H1 (cell line): ENCODE measurements at regions not wholly inside any gene's neighbourhood (a gene's known extent, or its start where the extent isn't known, plus 50 kb on each side); places are given as distances from the start of the nearest gene placed in this dataset.

ENCODE experiments used
- CTCF ChIA-PET: fragments of 300-600 bp; sonication (Branson Sonifier 250); formaldehyde crosslinking; loops from one replicate; lab custom pipeline; 2021; ENCODE audit not compliant: partially characterized antibody; lab: Charles Lee
- POLR2A ChIA-PET: fragments of 300-600 bp; sonication (Branson Sonifier 250); formaldehyde crosslinking; loops from one replicate; lab custom pipeline; 2021; ENCODE audit warnings: inconsistent platforms; ENCODE audit not compliant: partially characterized antibody; lab: Charles Lee
- DNase-seq, 2 experiments: peaks; one replicate each; pipeline versions ENCODE4 v3.0.0 to v3.0.0-alpha.2; 2010 to 2022; ENCODE audit warnings: low spot score in 2 of 2, low read depth in 1 of 2, mixed read lengths in 1 of 2
- FAIRE-seq: peaks from 2 replicates; lab custom pipeline; 2011; peaks lifted over from hg19 to GRCh38; lab: Jason Lieb, UNC
- H2AFZ ChIP-seq: 2 replicates; pipeline ENCODE4 v1.8.1; 2012; ENCODE audit warnings: low read length, inconsistent platforms
- H2AK5ac ChIP-seq: 2 replicates; pipeline ENCODE4 v1.6.1; 2013; ENCODE audit warnings: low read depth, low read length
- H2BK120ac ChIP-seq: replicated peaks from 2 replicates; pipeline ENCODE3; 2013; ENCODE audit warnings: low read depth, low read length, inconsistent platforms
- H2BK12ac ChIP-seq: 2 replicates; pipeline ENCODE4 v1.6.1; 2013; ENCODE audit warnings: low read depth, low read length
- H2BK15ac ChIP-seq: 2 replicates; pipeline ENCODE4 v1.6.1; 2013; ENCODE audit warnings: low read length
- H2BK20ac ChIP-seq: 2 replicates; pipeline ENCODE4 v1.6.1; 2013; ENCODE audit warnings: low read length
- H2BK5ac ChIP-seq: 2 replicates; pipeline ENCODE4 v1.6.1; 2013; ENCODE audit warnings: low read depth, low read length
- H3K14ac ChIP-seq: 2 replicates; pipeline ENCODE4 v1.6.1; 2013; ENCODE audit warnings: inconsistent platforms; ENCODE audit not compliant: insufficient read length
- H3K18ac ChIP-seq: 2 replicates; pipeline ENCODE4 v1.6.1; 2013; ENCODE audit warnings: low read length; ENCODE audit errors: extremely low read depth
- H3K23ac ChIP-seq: 2 replicates; pipeline ENCODE4 v1.6.1; 2013; ENCODE audit warnings: inconsistent platforms; ENCODE audit not compliant: insufficient read length
- H3K23me2 ChIP-seq: 2 replicates; pipeline ENCODE4 v1.6.1; 2013; ENCODE audit warnings: low read depth, low read length
- H3K27ac ChIP-seq: 2 replicates; pipeline ENCODE4 v1.6.1; 2011; ENCODE audit warnings: low read depth, low read length, inconsistent platforms
- H3K27me3 ChIP-seq, 4 experiments: replicated peaks in 1 of 4; 1 replicate in 1 of 4; 2 replicates in 3 of 4; pipeline versions ENCODE4 v1.6.1 to v1.8.1; 2011 to 2013; ENCODE audit warnings: low read length in 3 of 4, mild to moderate bottlenecking in 3 of 4, inconsistent platforms in 2 of 4, mixed read lengths in 2 of 4, moderate library complexity in 1 of 4; ENCODE audit not compliant: control insufficient read depth in 3 of 4, insufficient read depth in 3 of 4; ENCODE audit errors: extremely low read depth in 1 of 4
- H3K36me3 ChIP-seq, 4 experiments: 2 replicates each; pipeline versions ENCODE4 v1.6.1 to v1.8.1; 2011 to 2013; ENCODE audit warnings: mild to moderate bottlenecking in 4 of 4, low read length in 3 of 4, moderate library complexity in 2 of 4, control low read depth in 1 of 4, inconsistent platforms in 1 of 4; ENCODE audit not compliant: insufficient read depth in 4 of 4, control insufficient read depth in 2 of 4
- H3K4ac ChIP-seq: replicated peaks from 2 replicates; pipeline ENCODE3; 2013; ENCODE audit warnings: low read length, low read depth, mixed read lengths, inconsistent platforms; ENCODE audit not compliant: insufficient read length
- H3K4me1 ChIP-seq, 4 experiments: replicated peaks in 1 of 4; 1 replicate in 1 of 4; 2 replicates in 3 of 4; pipeline versions ENCODE4 v1.6.1 to v1.8.1; 2011 to 2013; ENCODE audit warnings: low read length in 3 of 4, inconsistent platforms in 2 of 4, mixed read lengths in 1 of 4; ENCODE audit not compliant: insufficient read depth in 4 of 4, control insufficient read depth in 3 of 4
- H3K4me2 ChIP-seq, 2 experiments: 2 replicates each; pipeline versions ENCODE4 v1.6.1 to v1.8.1; 2011 to 2013; ENCODE audit warnings: low read depth in 2 of 2, low read length in 2 of 2, control low read depth in 1 of 2, inconsistent platforms in 1 of 2, mild to moderate bottlenecking in 1 of 2; ENCODE audit not compliant: insufficient read depth in 1 of 2
- H3K4me3 ChIP-seq, 4 experiments: fragments of 200-600, 300-600 bp in 1 of 4; sonication (generic), shearing (Covaris generic), sonication (Bioruptor Twin) in 1 of 4; 2 replicates each; pipeline versions ENCODE4 v1.5.1 to v1.8.1; 2011 to 2016; ENCODE audit warnings: low read length in 4 of 4, low read depth in 3 of 4, control low read depth in 2 of 4, inconsistent platforms in 2 of 4, mild to moderate bottlenecking in 2 of 4, mixed read lengths in 1 of 4, moderate library complexity in 1 of 4; ENCODE audit not compliant: insufficient read depth in 2 of 4; ENCODE audit errors: extremely low read depth in 1 of 4
- H3K56ac ChIP-seq: replicated peaks from 2 replicates; pipeline ENCODE3; 2013; ENCODE audit warnings: low read depth, mild to moderate bottlenecking, mixed read lengths, low read length, inconsistent platforms; ENCODE audit not compliant: insufficient read length
- H3K79me1 ChIP-seq: 2 replicates; pipeline ENCODE4 v1.6.1; 2013; ENCODE audit warnings: low read depth, low read length, control low read depth
- H3K79me2 ChIP-seq, 2 experiments: 2 replicates each; pipeline versions ENCODE4 v1.6.1 to v1.8.1; 2012 to 2013; ENCODE audit warnings: low read length in 2 of 2, mild to moderate bottlenecking in 2 of 2, inconsistent platforms in 1 of 2; ENCODE audit not compliant: insufficient read depth in 2 of 2, control insufficient read depth in 1 of 2
- H3K9ac ChIP-seq, 4 experiments: replicated peaks in 1 of 4; 1 replicate in 1 of 4; 2 replicates in 3 of 4; pipeline versions ENCODE4 v1.6.1 to v1.8.1; 2011 to 2013; ENCODE audit warnings: low read depth in 3 of 4, low read length in 3 of 4, control low read depth in 2 of 4, mild to moderate bottlenecking in 2 of 4, moderate library complexity in 2 of 4, inconsistent platforms in 1 of 4; ENCODE audit errors: extremely low read depth in 1 of 4
- H3K9me3 ChIP-seq, 2 experiments: 2 replicates each; pipeline versions ENCODE4 v1.6.1 to v1.8.1; 2012 to 2013; ENCODE audit warnings: mild to moderate bottlenecking in 2 of 2, moderate library complexity in 2 of 2, control low read depth in 1 of 2, inconsistent platforms in 1 of 2, low read depth in 1 of 2, low read length in 1 of 2, mixed read lengths in 1 of 2; ENCODE audit not compliant: insufficient read depth in 2 of 2
- H4K20me1 ChIP-seq, 2 experiments: replicated peaks in 1 of 2; 2 replicates each; pipeline versions ENCODE3 to v1.8.1; 2011 to 2013; ENCODE audit warnings: inconsistent platforms in 2 of 2, low read length in 2 of 2, mild to moderate bottlenecking in 1 of 2; ENCODE audit not compliant: insufficient read depth in 2 of 2, control insufficient read depth in 1 of 2
- H4K5ac ChIP-seq: 2 replicates; pipeline ENCODE4 v1.6.1; 2013; ENCODE audit warnings: low read length, low read depth, mixed read lengths, inconsistent platforms; ENCODE audit not compliant: insufficient read length
- H4K8ac ChIP-seq: 2 replicates; pipeline ENCODE4 v1.8.0; 2013; ENCODE audit warnings: mild to moderate bottlenecking, moderate library complexity, low read length, inconsistent platforms; ENCODE audit not compliant: insufficient read depth; ENCODE audit errors: extremely low read depth
- H4K91ac ChIP-seq: replicated peaks from 2 replicates; pipeline ENCODE3; 2013; ENCODE audit warnings: low read length, mixed read lengths, inconsistent platforms; ENCODE audit not compliant: insufficient read length
- CEBPB ChIP-seq: IDR thresholded peaks from 2 replicates; pipeline ENCODE4 v1.6.1; 2012; ENCODE audit warnings: low read depth, low read length
- YY1 ChIP-seq: IDR thresholded peaks from 2 replicates; pipeline ENCODE4 v1.6.1; 2011; ENCODE audit warnings: low read depth, mild to moderate bottlenecking, low read length
- WGBS, 2 experiments: shearing (Covaris generic) in 1 of 2; methylation state at CpG; one replicate each; pipeline versions ENCODE4 v1.1.6 to v1.1.7; 2013 to 2015; ENCODE audit warnings: low lambda C conversion rate in 2 of 2, mixed read lengths in 2 of 2, inconsistent platforms in 1 of 2, low coverage in 1 of 2, missing lambda C conversion rate in 1 of 2; ENCODE audit not compliant: insufficient replicate concordance in 2 of 2, insufficient coverage in 1 of 2, insufficient read length in 1 of 2; ENCODE audit errors: extremely low coverage in 1 of 2, missing lambda C conversion rate in 1 of 2; 5-methylcytosine and 5-hydroxymethylcytosine counted together

- Histone ChIP-seq H3K9me3 (no peaks in the 10 kb centered on the region), H3K27me3 (no peaks in the 10 kb centered on the region), H2AFZ (no peak overlapping the region), H3K23ac (no peak overlapping the region), H3K9ac (no peak overlapping the region), H3K23me2 (no peaks in the 10 kb centered on the region), H4K91ac (no peak overlapping the region), H2BK120ac (no peak overlapping the region), H2BK12ac (no peak overlapping the region), H3K36me3 (no peaks in the 10 kb centered on the region), H3K4me2 (no peak overlapping the region), H2BK20ac (no peak overlapping the region), H2AK5ac (no peak overlapping the region), H3K4me3 (no peak overlapping the region), H3K4ac (no peak overlapping the region), H4K8ac (no peak overlapping the region), H3K27ac (no peak overlapping the region), H3K18ac (no peak overlapping the region), H3K79me1 (no peaks in the 10 kb centered on the region), H2BK15ac (no peak overlapping the region), H3K4me1 (peaks cover 0 to 2% (median 0%) of the 10 kb centered on the region in 4 experiments; a peak in 2 of 7 replicates), H3K14ac (no peak overlapping the region), H2BK5ac (no peak overlapping the region), H4K20me1 (no peaks in the 10 kb centered on the region), H3K56ac (no peak overlapping the region), H3K79me2 (no peaks in the 10 kb centered on the region), H4K5ac (no peak overlapping the region)
- DNase-seq (no peak), FAIRE-seq (no peak)
- CTCF ChIA-PET: interaction anchor here (0.7 kb wide), 1 partner anchor 159 kb away, joined by 4 read pairs; no protein-coding TSS in a partner anchor
- 80% methylated on average over 4 of the region's 4 CpGs; no CpG with 5 or more reads in 1 of the 2 experiments for WGBS, 2 experiments
- POLR2A ChIA-PET: interaction anchor here (0.6 kb wide), 1 partner anchor 203 kb away, joined by 3 read pairs; no protein-coding TSS in a partner anchor
- TF ChIP-seq CEBPB (0 out of 2 replicates have a peak, but pooled peaks have one; percentile 18), YY1 (no peak)
Observed at GRCh38 chr7:12949060-12949931, 261.9 kb downstream of the ARL4A start.
